Cardiac fibroblast (primary cell): ENCODE measurements at regions not wholly inside any gene's neighbourhood (a gene's known extent, or its start where the extent isn't known, plus 50 kb on each side); places are given as distances from the start of the nearest gene placed in this dataset.
A peak's percentile ranks its signal among the peaks of the same experiment; 100 is the strongest.

Experiments
- DNase-seq, 2 donors: peaks; one replicate each; pipeline versions ENCODE4 v3.0.0 to v3.0.0-alpha.2; 2010; ENCODE audit warnings: low read depth in 2 of 2
- H3K4me3 ChIP-seq, 2 donors: replicated peaks in 1 of 2; 1 replicate in 1 of 2; 2 replicates in 1 of 2; pipeline ENCODE4 v1.5.1; 2011; ENCODE audit warnings: low read depth in 2 of 2, low read length in 2 of 2, mild to moderate bottlenecking in 2 of 2, moderate library complexity in 1 of 2
- CTCF ChIP-seq: IDR thresholded peaks from one replicate; pipeline ENCODE4 v1.5.1; 2011; ENCODE audit warnings: low read depth, mild to moderate bottlenecking, low read length, inconsistent platforms

- peak; percentile 6 to 57 for DNase-seq
- H3K4me3 ChIP-seq = no peak overlapping the region
- TF ChIP-seq CTCF = no peak
These were observed 378.8 kb downstream of the QKI start for GRCh38 chr6:163793011-163793983.

- no peak overlapping the region for H3K4me3 ChIP-seq
- peak; percentile 37 to 42 for DNase-seq
These were observed 375.8 kb downstream of the QKI start for GRCh38 chr6:163790266-163790840.

GRCh38 chr6:163789199-163789810, 374.8 kb downstream of the QKI start:
- TF ChIP-seq CTCF = no peak
- H3K4me3 ChIP-seq = no peak overlapping the region
- DNase-seq = no peak

More at GRCh38 chr6:163790266-163790840, 375.8 kb downstream of the QKI start:
- no peak for TF ChIP-seq CTCF

- TF ChIP-seq CTCF = no peak
- no peak overlapping the region for H3K4me3 ChIP-seq
- DNase-seq = no peak
These were observed 372.6 kb downstream of the QKI start for GRCh38 chr6:163786995-163787671.

GRCh38 chr6:163782436-163783003, 368.0 kb downstream of the QKI start:
- no peak for TF ChIP-seq CTCF
- no peak overlapping the region for H3K4me3 ChIP-seq
- DNase-seq = no peak

GRCh38 chr6:163780994-163781393, 366.5 kb downstream of the QKI start:
- no peak for TF ChIP-seq CTCF
- peak in 1 of 2 donors; percentile 13 for DNase-seq

More at GRCh38 chr6:163780994-163781393, 366.5 kb downstream of the QKI start:
- H3K4me3 ChIP-seq = no peak overlapping the region
